Trophoblast cell (in vitro differentiated cells and primary cell): ENCODE measurements at regions not wholly inside any gene's neighbourhood (a gene's known extent, or its start where the extent isn't known, plus 50 kb on each side); places are given as distances from the start of the nearest gene placed in this dataset.
"Not testable (repeated sequence)": the region's sequence is repeated elsewhere in the genome, so short reads cannot be mapped to it uniquely, and the experiment has no call there.

Experiments
- DNase-seq, 2 donors: peaks; one replicate each; pipeline ENCODE4 v3.0.0-alpha.2; 2016
- H2AFZ ChIP-seq: 2 replicates; pipeline ENCODE4 v1.6.1; 2013; ENCODE audit warnings: low read length, moderate library complexity, mild to moderate bottlenecking; ENCODE audit not compliant: insufficient read depth, poor library complexity
- H2AK5ac ChIP-seq: 2 replicates; pipeline ENCODE4 v1.6.1; 2013; ENCODE audit warnings: mild to moderate bottlenecking, low read length
- H2BK120ac ChIP-seq: 2 replicates; pipeline ENCODE4 v1.6.1; 2013; ENCODE audit warnings: low read length, mild to moderate bottlenecking, moderate library complexity; ENCODE audit not compliant: insufficient read depth, poor library complexity
- H2BK12ac ChIP-seq: 2 replicates; pipeline ENCODE4 v1.6.1; 2013; ENCODE audit warnings: mild to moderate bottlenecking, low read length, moderate library complexity
- H2BK5ac ChIP-seq: 2 replicates; pipeline ENCODE4 v1.6.1; 2013; ENCODE audit warnings: low read length, low read depth, moderate library complexity, mild to moderate bottlenecking; ENCODE audit not compliant: poor library complexity
- H3K14ac ChIP-seq: 2 replicates; pipeline ENCODE4 v1.6.1; 2013; ENCODE audit warnings: mild to moderate bottlenecking, low read length
- H3K18ac ChIP-seq: 2 replicates; pipeline ENCODE4 v1.6.1; 2013; ENCODE audit warnings: mild to moderate bottlenecking, low read length
- H3K23ac ChIP-seq: 2 replicates; pipeline ENCODE4 v1.6.1; 2013; ENCODE audit warnings: low read length
- H3K27ac ChIP-seq: 2 replicates; pipeline ENCODE4 v1.5.1; 2013; ENCODE audit warnings: low read depth, mild to moderate bottlenecking, inconsistent platforms, low read length, moderate library complexity
- H3K27me3 ChIP-seq: 2 replicates; pipeline ENCODE4 v1.6.1; 2013; ENCODE audit warnings: inconsistent platforms, mild to moderate bottlenecking, low read length, moderate library complexity; ENCODE audit not compliant: insufficient read depth
- H3K36me3 ChIP-seq, 2 experiments: 1 replicate in 1 of 2; 2 replicates in 1 of 2; pipeline ENCODE4 v1.6.1; 2013; ENCODE audit warnings: low read length in 2 of 2, mild to moderate bottlenecking in 2 of 2, moderate library complexity in 1 of 2; ENCODE audit not compliant: insufficient read depth in 2 of 2, control insufficient read depth in 1 of 2
- H3K4ac ChIP-seq: 2 replicates; pipeline ENCODE4 v1.6.1; 2013; ENCODE audit warnings: low read depth, mild to moderate bottlenecking, low read length, moderate library complexity
- H3K4me1 ChIP-seq, 2 experiments: 1 replicate in 1 of 2; 2 replicates in 1 of 2; pipeline ENCODE4 v1.6.1; 2013; ENCODE audit warnings: low read length in 2 of 2, mild to moderate bottlenecking in 2 of 2, moderate library complexity in 1 of 2; ENCODE audit not compliant: insufficient read depth in 2 of 2, control insufficient read depth in 1 of 2
- H3K4me2 ChIP-seq: 2 replicates; pipeline ENCODE4 v1.6.1; 2013; ENCODE audit warnings: inconsistent platforms, mild to moderate bottlenecking, low read length, moderate library complexity
- H3K4me3 ChIP-seq: 2 replicates; pipeline ENCODE4 v1.5.1; 2013; ENCODE audit warnings: mild to moderate bottlenecking, low read depth, low read length, inconsistent platforms
- H3K79me1 ChIP-seq: one replicate; pipeline ENCODE4 v1.6.1; 2013; ENCODE audit warnings: low read length
- H3K79me2 ChIP-seq: 2 replicates; pipeline ENCODE4 v1.6.1; 2013; ENCODE audit warnings: low read length, mild to moderate bottlenecking; ENCODE audit not compliant: control insufficient read depth, insufficient read depth, poor library complexity
- H3K9ac ChIP-seq: 2 replicates; pipeline ENCODE4 v1.6.1; 2013; ENCODE audit warnings: mild to moderate bottlenecking, low read length
- H3K9me3 ChIP-seq: 2 replicates; pipeline ENCODE4 v1.6.1; 2013; ENCODE audit warnings: low read depth, mild to moderate bottlenecking, control low read depth, inconsistent platforms, low read length; ENCODE audit not compliant: insufficient read depth
- H4K12ac ChIP-seq: 2 replicates; pipeline ENCODE4 v1.6.1; 2013; ENCODE audit warnings: low read depth, mild to moderate bottlenecking, low read length, moderate library complexity
- H4K8ac ChIP-seq: 2 replicates; pipeline ENCODE4 v1.6.1; 2013; ENCODE audit warnings: low read depth, mild to moderate bottlenecking, low read length, moderate library complexity
- H4K91ac ChIP-seq: one replicate; pipeline ENCODE4 v1.6.1; 2013; ENCODE audit warnings: low read depth, mild to moderate bottlenecking, low read length, moderate library complexity
- WGBS: extraction: QIAGEN DNeasy Blood & Tissue Kit; methylation state at CpG from one replicate; pipeline ENCODE4 v1.1.7; 2013; ENCODE audit warnings: missing lambda C conversion rate; ENCODE audit not compliant: insufficient read length, insufficient coverage; ENCODE audit errors: extremely low coverage; 5-methylcytosine and 5-hydroxymethylcytosine counted together

DNA sequence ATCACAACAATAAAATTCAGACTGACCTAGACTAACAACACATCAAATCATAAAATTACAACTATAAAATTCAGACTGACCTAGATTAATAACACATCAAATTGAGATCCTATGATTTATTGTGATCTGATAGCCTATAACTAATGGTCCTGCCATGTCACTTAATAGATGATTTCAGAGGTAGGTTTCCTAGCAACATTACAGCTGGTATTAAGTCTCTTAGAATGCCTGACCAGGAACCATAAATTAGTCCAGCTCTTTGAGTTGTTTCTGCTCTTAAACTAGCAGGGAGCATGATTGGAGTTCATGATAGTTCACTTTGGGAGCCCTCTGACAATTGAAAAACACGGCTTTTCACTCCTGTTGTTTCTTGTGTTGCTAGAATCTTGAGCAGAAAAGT, 318.9 kb downstream of the BMPER start:
- H4K12ac ChIP-seq = no peak overlapping the region
- H3K4me1 ChIP-seq = no peaks in the 10 kb centered on the region
- H2AK5ac ChIP-seq = no peak overlapping the region
- no peak overlapping the region for H3K4me3 ChIP-seq
- no peaks in the 10 kb centered on the region for H3K79me2 ChIP-seq
- H3K9ac ChIP-seq = no peak overlapping the region
- H3K36me3 ChIP-seq = no peaks in the 10 kb centered on the region
- H3K4ac ChIP-seq = no peak overlapping the region
- no peak overlapping the region for H4K8ac ChIP-seq
- no peaks in the 10 kb centered on the region for H3K9me3 ChIP-seq
- DNase-seq = no peak
- no peak overlapping the region for H4K91ac ChIP-seq
- H3K23ac ChIP-seq = no peak overlapping the region
- H3K79me1 ChIP-seq = no peaks in the 10 kb centered on the region
- no peak overlapping the region for H2BK12ac ChIP-seq
- no peak overlapping the region for H2BK120ac ChIP-seq
- H2BK5ac ChIP-seq = no peak overlapping the region
- no peaks in the 10 kb centered on the region for H3K27me3 ChIP-seq
- H2AFZ ChIP-seq = no peak overlapping the region
- no peak overlapping the region for H3K18ac ChIP-seq
- no peak overlapping the region for H3K27ac ChIP-seq
- no CpG with 5 or more reads among the region's 1 CpG for WGBS
- H3K4me2 ChIP-seq = no peak overlapping the region
- H3K14ac ChIP-seq = no peak overlapping the region

DNA sequence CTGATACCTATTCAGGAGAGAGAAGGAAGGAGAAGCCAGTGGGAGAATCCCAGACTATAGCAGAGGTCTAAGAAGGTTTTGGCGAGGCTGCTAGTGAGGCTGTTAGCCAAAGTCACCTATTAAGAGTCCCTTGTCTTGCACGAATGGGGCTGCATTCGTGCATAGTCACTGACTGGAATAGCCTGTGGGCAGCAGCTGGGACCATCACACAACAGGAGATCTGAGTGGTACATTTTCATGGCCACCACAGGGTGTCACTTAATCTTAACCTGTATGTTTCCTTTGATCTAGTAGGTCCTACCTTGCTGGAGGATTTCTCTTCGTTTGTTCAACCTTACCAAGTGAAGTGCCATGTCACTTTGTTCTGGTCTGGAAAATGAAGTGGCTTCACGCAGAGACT, 319.9 kb downstream of the BMPER start:
- no peak overlapping the region for H4K8ac ChIP-seq
- H3K14ac ChIP-seq = no peak overlapping the region
- no peak overlapping the region for H3K27ac ChIP-seq
- WGBS = no CpG with 5 or more reads among the region's 5 CpGs
- no peak overlapping the region for H3K18ac ChIP-seq
- H2AFZ ChIP-seq = no peak overlapping the region
- no peak overlapping the region for H4K91ac ChIP-seq
- H3K9me3 ChIP-seq = no peaks in the 10 kb centered on the region
- H3K4ac ChIP-seq = no peak overlapping the region
- H2BK5ac ChIP-seq = no peak overlapping the region
- H3K9ac ChIP-seq = no peak overlapping the region
- H2AK5ac ChIP-seq = no peak overlapping the region
- H2BK120ac ChIP-seq = no peak overlapping the region
- no peaks in the 10 kb centered on the region for H3K79me2 ChIP-seq
- no peak overlapping the region for H3K23ac ChIP-seq
- H3K4me1 ChIP-seq = no peaks in the 10 kb centered on the region
- H3K36me3 ChIP-seq = no peaks in the 10 kb centered on the region
- no peak overlapping the region for H2BK12ac ChIP-seq
- no peak overlapping the region for H3K4me2 ChIP-seq
- DNase-seq = no peak
- H3K79me1 ChIP-seq = no peaks in the 10 kb centered on the region
- no peaks in the 10 kb centered on the region for H3K27me3 ChIP-seq
- H4K12ac ChIP-seq = no peak overlapping the region
- no peak overlapping the region for H3K4me3 ChIP-seq

DNA sequence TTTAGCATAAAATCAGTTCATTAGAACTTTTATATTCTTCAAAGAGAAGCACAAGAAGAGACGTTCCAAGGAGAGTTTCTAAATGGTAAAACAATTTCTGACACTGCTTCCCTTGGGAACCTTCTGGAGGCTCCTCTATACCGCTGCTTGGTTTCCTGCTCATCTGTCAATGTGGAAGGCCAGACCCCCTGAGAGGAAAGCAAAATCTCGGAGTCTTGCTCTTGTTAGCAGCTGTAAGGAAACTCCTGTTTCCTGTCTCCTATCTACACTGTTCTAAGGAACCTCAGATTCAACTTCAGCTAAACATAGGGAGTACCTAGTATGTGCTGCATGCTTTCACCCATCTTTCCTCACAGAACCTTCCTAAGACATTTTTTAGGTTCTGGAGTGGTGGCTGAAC, 322.2 kb downstream of the BMPER start:
- no peak overlapping the region for H3K4ac ChIP-seq
- no peak overlapping the region for H2AFZ ChIP-seq
- H3K4me1 ChIP-seq = no peaks in the 10 kb centered on the region
- no peaks in the 10 kb centered on the region for H3K27me3 ChIP-seq
- H4K91ac ChIP-seq = no peak overlapping the region
- DNase-seq = no peak
- no peaks in the 10 kb centered on the region for H3K79me2 ChIP-seq
- no peak overlapping the region for H2BK5ac ChIP-seq
- no peak overlapping the region for H4K12ac ChIP-seq
- no peak overlapping the region for H4K8ac ChIP-seq
- no peak overlapping the region for H3K4me2 ChIP-seq
- H3K79me1 ChIP-seq = no peaks in the 10 kb centered on the region
- WGBS = no CpG with 5 or more reads among the region's 3 CpGs
- no peak overlapping the region for H3K9ac ChIP-seq
- H2BK120ac ChIP-seq = no peak overlapping the region
- no peak overlapping the region for H3K23ac ChIP-seq
- no peaks in the 10 kb centered on the region for H3K36me3 ChIP-seq
- no peak overlapping the region for H3K4me3 ChIP-seq
- no peak overlapping the region for H3K18ac ChIP-seq
- H3K9me3 ChIP-seq = no peaks in the 10 kb centered on the region
- no peak overlapping the region for H3K27ac ChIP-seq
- H3K14ac ChIP-seq = no peak overlapping the region
- no peak overlapping the region for H2AK5ac ChIP-seq
- no peak overlapping the region for H2BK12ac ChIP-seq

DNA sequence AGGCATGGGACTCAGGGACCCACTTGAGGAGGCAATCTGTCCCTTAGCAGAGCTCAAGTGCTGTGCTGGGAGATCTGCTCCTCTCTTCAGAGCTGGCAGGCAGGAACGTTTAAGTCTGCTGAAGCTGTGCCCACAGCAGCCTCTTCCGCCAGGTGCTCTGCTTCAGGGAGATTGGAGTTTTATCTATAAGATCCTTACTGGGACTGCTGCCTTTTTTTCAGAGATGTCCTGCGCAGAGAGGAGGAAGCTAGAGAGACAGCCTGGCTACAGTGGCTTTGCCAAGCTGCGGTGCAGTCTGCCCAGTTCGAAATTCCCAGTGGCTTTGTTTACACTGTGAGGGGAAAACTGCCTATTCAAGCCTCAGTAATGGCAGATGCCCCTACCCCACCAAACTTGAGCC, 329.8 kb downstream of the BMPER start:
- not testable (repeated sequence) for H3K23ac ChIP-seq, H2AFZ ChIP-seq, H4K91ac ChIP-seq, H2BK120ac ChIP-seq, H2BK12ac ChIP-seq, H3K9ac ChIP-seq, H3K27me3 ChIP-seq, H4K12ac ChIP-seq, H3K4me1 ChIP-seq, H3K79me1 ChIP-seq, H3K4me2 ChIP-seq, H3K27ac ChIP-seq, H4K8ac ChIP-seq, H3K14ac ChIP-seq, H3K4me3 ChIP-seq, DNase-seq, H3K9me3 ChIP-seq, H3K18ac ChIP-seq, H3K4ac ChIP-seq, H3K36me3 ChIP-seq, H3K79me2 ChIP-seq, H2BK5ac ChIP-seq, H2AK5ac ChIP-seq
- no CpG with 5 or more reads among the region's 5 CpGs for WGBS
